H1 (cell line): ENCODE measurements at regions not wholly inside any gene's neighbourhood (a gene's known extent, or its start where the extent isn't known, plus 50 kb on each side); places are given as distances from the start of the nearest gene placed in this dataset.

Source experiments
- CTCF ChIA-PET: fragments of 300-600 bp; sonication (Branson Sonifier 250); formaldehyde crosslinking; loops from one replicate; lab custom pipeline; 2021; ENCODE audit not compliant: partially characterized antibody; lab: Charles Lee
- POLR2A ChIA-PET: fragments of 300-600 bp; sonication (Branson Sonifier 250); formaldehyde crosslinking; loops from one replicate; lab custom pipeline; 2021; ENCODE audit warnings: inconsistent platforms; ENCODE audit not compliant: partially characterized antibody; lab: Charles Lee
- DNase-seq, 2 experiments: peaks; one replicate each; pipeline versions ENCODE4 v3.0.0 to v3.0.0-alpha.2; 2010 to 2022; ENCODE audit warnings: low spot score in 2 of 2, low read depth in 1 of 2, mixed read lengths in 1 of 2
- FAIRE-seq: peaks from 2 replicates; lab custom pipeline; 2011; peaks lifted over from hg19 to GRCh38; lab: Jason Lieb, UNC
- H2AFZ ChIP-seq: 2 replicates; pipeline ENCODE4 v1.8.1; 2012; ENCODE audit warnings: low read length, inconsistent platforms
- H2AK5ac ChIP-seq: 2 replicates; pipeline ENCODE4 v1.6.1; 2013; ENCODE audit warnings: low read depth, low read length
- H2BK120ac ChIP-seq: replicated peaks from 2 replicates; pipeline ENCODE3; 2013; ENCODE audit warnings: low read depth, low read length, inconsistent platforms
- H2BK12ac ChIP-seq: 2 replicates; pipeline ENCODE4 v1.6.1; 2013; ENCODE audit warnings: low read depth, low read length
- H2BK15ac ChIP-seq: 2 replicates; pipeline ENCODE4 v1.6.1; 2013; ENCODE audit warnings: low read length
- H2BK20ac ChIP-seq: 2 replicates; pipeline ENCODE4 v1.6.1; 2013; ENCODE audit warnings: low read length
- H2BK5ac ChIP-seq: 2 replicates; pipeline ENCODE4 v1.6.1; 2013; ENCODE audit warnings: low read depth, low read length
- H3K14ac ChIP-seq: 2 replicates; pipeline ENCODE4 v1.6.1; 2013; ENCODE audit warnings: inconsistent platforms; ENCODE audit not compliant: insufficient read length
- H3K18ac ChIP-seq: 2 replicates; pipeline ENCODE4 v1.6.1; 2013; ENCODE audit warnings: low read length; ENCODE audit errors: extremely low read depth
- H3K23ac ChIP-seq: 2 replicates; pipeline ENCODE4 v1.6.1; 2013; ENCODE audit warnings: inconsistent platforms; ENCODE audit not compliant: insufficient read length
- H3K23me2 ChIP-seq: 2 replicates; pipeline ENCODE4 v1.6.1; 2013; ENCODE audit warnings: low read depth, low read length
- H3K27ac ChIP-seq: 2 replicates; pipeline ENCODE4 v1.6.1; 2011; ENCODE audit warnings: low read depth, low read length, inconsistent platforms
- H3K27me3 ChIP-seq, 4 experiments: replicated peaks in 1 of 4; 1 replicate in 1 of 4; 2 replicates in 3 of 4; pipeline versions ENCODE4 v1.6.1 to v1.8.1; 2011 to 2013; ENCODE audit warnings: low read length in 3 of 4, mild to moderate bottlenecking in 3 of 4, inconsistent platforms in 2 of 4, mixed read lengths in 2 of 4, moderate library complexity in 1 of 4; ENCODE audit not compliant: control insufficient read depth in 3 of 4, insufficient read depth in 3 of 4; ENCODE audit errors: extremely low read depth in 1 of 4
- H3K36me3 ChIP-seq, 4 experiments: 2 replicates each; pipeline versions ENCODE4 v1.6.1 to v1.8.1; 2011 to 2013; ENCODE audit warnings: mild to moderate bottlenecking in 4 of 4, low read length in 3 of 4, moderate library complexity in 2 of 4, control low read depth in 1 of 4, inconsistent platforms in 1 of 4; ENCODE audit not compliant: insufficient read depth in 4 of 4, control insufficient read depth in 2 of 4
- H3K4ac ChIP-seq: replicated peaks from 2 replicates; pipeline ENCODE3; 2013; ENCODE audit warnings: low read length, low read depth, mixed read lengths, inconsistent platforms; ENCODE audit not compliant: insufficient read length
- H3K4me1 ChIP-seq, 4 experiments: replicated peaks in 1 of 4; 1 replicate in 1 of 4; 2 replicates in 3 of 4; pipeline versions ENCODE4 v1.6.1 to v1.8.1; 2011 to 2013; ENCODE audit warnings: low read length in 3 of 4, inconsistent platforms in 2 of 4, mixed read lengths in 1 of 4; ENCODE audit not compliant: insufficient read depth in 4 of 4, control insufficient read depth in 3 of 4
- H3K4me2 ChIP-seq, 2 experiments: 2 replicates each; pipeline versions ENCODE4 v1.6.1 to v1.8.1; 2011 to 2013; ENCODE audit warnings: low read depth in 2 of 2, low read length in 2 of 2, control low read depth in 1 of 2, inconsistent platforms in 1 of 2, mild to moderate bottlenecking in 1 of 2; ENCODE audit not compliant: insufficient read depth in 1 of 2
- H3K4me3 ChIP-seq, 4 experiments: fragments of 200-600, 300-600 bp in 1 of 4; sonication (generic), shearing (Covaris generic), sonication (Bioruptor Twin) in 1 of 4; 2 replicates each; pipeline versions ENCODE4 v1.5.1 to v1.8.1; 2011 to 2016; ENCODE audit warnings: low read length in 4 of 4, low read depth in 3 of 4, control low read depth in 2 of 4, inconsistent platforms in 2 of 4, mild to moderate bottlenecking in 2 of 4, mixed read lengths in 1 of 4, moderate library complexity in 1 of 4; ENCODE audit not compliant: insufficient read depth in 2 of 4; ENCODE audit errors: extremely low read depth in 1 of 4
- H3K56ac ChIP-seq: replicated peaks from 2 replicates; pipeline ENCODE3; 2013; ENCODE audit warnings: low read depth, mild to moderate bottlenecking, mixed read lengths, low read length, inconsistent platforms; ENCODE audit not compliant: insufficient read length
- H3K79me1 ChIP-seq: 2 replicates; pipeline ENCODE4 v1.6.1; 2013; ENCODE audit warnings: low read depth, low read length, control low read depth
- H3K79me2 ChIP-seq, 2 experiments: 2 replicates each; pipeline versions ENCODE4 v1.6.1 to v1.8.1; 2012 to 2013; ENCODE audit warnings: low read length in 2 of 2, mild to moderate bottlenecking in 2 of 2, inconsistent platforms in 1 of 2; ENCODE audit not compliant: insufficient read depth in 2 of 2, control insufficient read depth in 1 of 2
- H3K9ac ChIP-seq, 4 experiments: replicated peaks in 1 of 4; 1 replicate in 1 of 4; 2 replicates in 3 of 4; pipeline versions ENCODE4 v1.6.1 to v1.8.1; 2011 to 2013; ENCODE audit warnings: low read depth in 3 of 4, low read length in 3 of 4, control low read depth in 2 of 4, mild to moderate bottlenecking in 2 of 4, moderate library complexity in 2 of 4, inconsistent platforms in 1 of 4; ENCODE audit errors: extremely low read depth in 1 of 4
- H3K9me3 ChIP-seq, 2 experiments: 2 replicates each; pipeline versions ENCODE4 v1.6.1 to v1.8.1; 2012 to 2013; ENCODE audit warnings: mild to moderate bottlenecking in 2 of 2, moderate library complexity in 2 of 2, control low read depth in 1 of 2, inconsistent platforms in 1 of 2, low read depth in 1 of 2, low read length in 1 of 2, mixed read lengths in 1 of 2; ENCODE audit not compliant: insufficient read depth in 2 of 2
- H4K20me1 ChIP-seq, 2 experiments: replicated peaks in 1 of 2; 2 replicates each; pipeline versions ENCODE3 to v1.8.1; 2011 to 2013; ENCODE audit warnings: inconsistent platforms in 2 of 2, low read length in 2 of 2, mild to moderate bottlenecking in 1 of 2; ENCODE audit not compliant: insufficient read depth in 2 of 2, control insufficient read depth in 1 of 2
- H4K5ac ChIP-seq: 2 replicates; pipeline ENCODE4 v1.6.1; 2013; ENCODE audit warnings: low read length, low read depth, mixed read lengths, inconsistent platforms; ENCODE audit not compliant: insufficient read length
- H4K8ac ChIP-seq: 2 replicates; pipeline ENCODE4 v1.8.0; 2013; ENCODE audit warnings: mild to moderate bottlenecking, moderate library complexity, low read length, inconsistent platforms; ENCODE audit not compliant: insufficient read depth; ENCODE audit errors: extremely low read depth
- H4K91ac ChIP-seq: replicated peaks from 2 replicates; pipeline ENCODE3; 2013; ENCODE audit warnings: low read length, mixed read lengths, inconsistent platforms; ENCODE audit not compliant: insufficient read length
- ATF2 ChIP-seq: IDR thresholded peaks from 2 replicates; pipeline ENCODE4 v1.6.1; 2012; ENCODE audit warnings: low read length, inconsistent platforms
- CBX5 ChIP-seq: fragments of 300-800, 300-1000 bp; sonication (generic); IDR thresholded peaks from 2 replicates; pipeline ENCODE4 v1.7.1; 2016; ENCODE audit warnings: antibody characterized with exemption, low read length, low read depth
- CEBPB ChIP-seq: IDR thresholded peaks from 2 replicates; pipeline ENCODE4 v1.6.1; 2012; ENCODE audit warnings: low read depth, low read length
- CHD1 ChIP-seq: IDR thresholded peaks from 2 replicates; pipeline ENCODE4 v1.6.1; 2012; ENCODE audit warnings: low read depth, low read length, improper control_type of control experiment
- CTBP2 ChIP-seq: IDR thresholded peaks from 2 replicates; pipeline ENCODE4 v1.7.0; 2011; ENCODE audit warnings: borderline replicate concordance, mild to moderate bottlenecking, moderate library complexity, mixed read lengths, low read length; ENCODE audit not compliant: insufficient read depth, insufficient read length
- EP300 ChIP-seq, 2 experiments: IDR thresholded peaks; 1 replicate in 1 of 2; 2 replicates in 1 of 2; pipeline ENCODE4 v1.6.1; 2011 to 2012; ENCODE audit warnings: low read depth in 2 of 2, low read length in 2 of 2, mild to moderate bottlenecking in 2 of 2, borderline replicate concordance in 1 of 2, inconsistent platforms in 1 of 2, moderate library complexity in 1 of 2
- GTF2F1 ChIP-seq: IDR thresholded peaks from 2 replicates; pipeline ENCODE4 v1.6.1; 2012; ENCODE audit warnings: low read depth, low read length, improper control_type of control experiment, borderline replicate concordance
- POLR2A ChIP-seq, 2 experiments: IDR thresholded peaks; 1 replicate in 1 of 2; 2 replicates in 1 of 2; pipeline ENCODE4 v1.6.1; 2011; ENCODE audit warnings: low read depth in 2 of 2, low read length in 2 of 2, mild to moderate bottlenecking in 2 of 2; ENCODE audit errors: control extremely low read depth in 1 of 2
- POLR2AphosphoS5 ChIP-seq: IDR thresholded peaks from 2 replicates; pipeline ENCODE4 v1.6.1; 2011; ENCODE audit warnings: low read depth, low read length
- RBBP5 ChIP-seq: IDR thresholded peaks from 2 replicates; pipeline ENCODE4 v1.7.1; 2012; ENCODE audit warnings: low read depth, mild to moderate bottlenecking, inconsistent platforms, low read length, moderate library complexity, borderline replicate concordance
- SIRT6 ChIP-seq: IDR thresholded peaks from one replicate; pipeline ENCODE4 v1.7.1; 2012; ENCODE audit warnings: low read length, inconsistent platforms
- SP2 ChIP-seq: IDR thresholded peaks from 2 replicates; pipeline ENCODE4 v1.6.1; 2012; ENCODE audit warnings: mild to moderate bottlenecking, low read length, inconsistent platforms
- TBP ChIP-seq: IDR thresholded peaks from 2 replicates; pipeline ENCODE4 v1.6.1; 2011; ENCODE audit warnings: low read depth, low read length, improper control_type of control experiment
- ZNF274 ChIP-seq: IDR thresholded peaks from 2 replicates; pipeline ENCODE4 v1.7.0; 2012; ENCODE audit warnings: low read length, borderline replicate concordance; ENCODE audit errors: extremely low read depth
- WGBS, 2 experiments: shearing (Covaris generic) in 1 of 2; methylation state at CpG; one replicate each; pipeline versions ENCODE4 v1.1.6 to v1.1.7; 2013 to 2015; ENCODE audit warnings: low lambda C conversion rate in 2 of 2, mixed read lengths in 2 of 2, inconsistent platforms in 1 of 2, low coverage in 1 of 2, missing lambda C conversion rate in 1 of 2; ENCODE audit not compliant: insufficient replicate concordance in 2 of 2, insufficient coverage in 1 of 2, insufficient read length in 1 of 2; ENCODE audit errors: extremely low coverage in 1 of 2, missing lambda C conversion rate in 1 of 2; 5-methylcytosine and 5-hydroxymethylcytosine counted together

- no peaks in the 10 kb centered on the region; a peak in 2 of 7 replicates for H3K27me3 ChIP-seq
- H3K23ac ChIP-seq, result no peak overlapping the region
- H3K79me2 ChIP-seq, result no peaks in the 10 kb centered on the region
- no peak overlapping the region for H2BK5ac ChIP-seq
- no peak overlapping the region for H2BK12ac ChIP-seq
- no peak overlapping the region for H2BK15ac ChIP-seq
- peak overlapping the region in 1 of 4 experiments; percentile 57; a peak in 2 of 8 replicates for H3K4me3 ChIP-seq
- H3K56ac ChIP-seq, result no peak overlapping the region
- H2AK5ac ChIP-seq, result no peak overlapping the region
- H3K23me2 ChIP-seq, result no peaks in the 10 kb centered on the region; the same call in 1 of the 2 replicates
- H4K8ac ChIP-seq, result no peak overlapping the region
- ChIA-PET CTCF (no interaction called here), POLR2A (no interaction called here)
- no peak overlapping the region for H3K18ac ChIP-seq
- H4K91ac ChIP-seq, result no peak overlapping the region
- no peaks in the 10 kb centered on the region for H3K36me3 ChIP-seq
- no peaks in the 10 kb centered on the region for H3K4me1 ChIP-seq
- H3K27ac ChIP-seq, result no peak overlapping the region
- H4K5ac ChIP-seq, result no peak overlapping the region
- H3K9me3 ChIP-seq, result no peaks in the 10 kb centered on the region
- no peak overlapping the region for H2AFZ ChIP-seq
- H3K4ac ChIP-seq, result no peak overlapping the region
- no peaks in the 10 kb centered on the region for H3K79me1 ChIP-seq
- H4K20me1 ChIP-seq, result no peaks in the 10 kb centered on the region
- H3K4me2 ChIP-seq, result peak overlapping the region; percentile 64 to 68; a peak in 3 of 4 replicates
- no peak for DNase-seq
- no peak overlapping the region for H3K14ac ChIP-seq
- H2BK20ac ChIP-seq, result no peak overlapping the region
- H2BK120ac ChIP-seq, result no peak overlapping the region
- 85% methylated on average over 6 of the region's 7 CpGs; no CpG with 5 or more reads in 1 of the 2 experiments for WGBS, 2 experiments
- no peak for FAIRE-seq
- H3K9ac ChIP-seq, result no peak overlapping the region
- TF ChIP-seq SP2 (no peak), CEBPB (no peak), ZNF274 (no peak), CHD1 (no peak), SIRT6 (no peak), TBP (no peak), POLR2A (IDR thresholded peaks at IDR 0.05; ENCODE audit: control extremely low read depth in 1 of 2, low read depth in 2 of 2, low read length in 2 of 2) (no peak), POLR2AphosphoS5 (no peak), RBBP5 (no peak), ATF2 (no peak), CTBP2 (no peak), EP300 (IDR thresholded peaks at IDR 0.05; ENCODE audit: borderline replicate concordance in 1 of 2, low read depth in 2 of 2, low read length in 2 of 2) (no peak), CBX5 (no peak), GTF2F1 (no peak)
These were observed 74.6 kb upstream of the PDSS1 start for GRCh38 chr10:26622891-26623290.
